Renal cortex interstitium (tissue), 11 donors: ENCODE measurements at regions not wholly inside any gene's neighbourhood (a gene's known extent, or its start where the extent isn't known, plus 50 kb on each side); places are given as distances from the start of the nearest gene placed in this dataset.

ENCODE experiments used
- DNase-seq, 11 donors: peaks; one replicate each; pipeline ENCODE4 v3.0.0-alpha.2; 2013; ENCODE audit warnings: low read depth in 9 of 11, low spot score in 4 of 11; ENCODE audit errors: extremely low read depth in 1 of 11

GRCh38 chr5:23268136-23268535, 239.3 kb upstream of the PRDM9 start:
- no peak for DNase-seq

GRCh38 chr5:23260621-23261020, 246.8 kb upstream of the PRDM9 start:
- no peak for DNase-seq

- no peak for DNase-seq
Observed at GRCh38 chr5:23257656-23258055, 249.8 kb upstream of the PRDM9 start.

GRCh38 chr5:23253621-23254198, 253.7 kb upstream of the PRDM9 start:
- DNase-seq, result no peak

GRCh38 chr5:23242891-23243290, 264.5 kb upstream of the PRDM9 start:
- no peak for DNase-seq

- DNase-seq, result no peak
Observed at GRCh38 chr5:23235246-23235645, 272.2 kb upstream of the PRDM9 start.

GRCh38 chr5:23234197-23234596, 273.2 kb upstream of the PRDM9 start:
- no peak for DNase-seq

- no peak for DNase-seq
Observed at GRCh38 chr5:23223846-23224245, 283.6 kb upstream of the PRDM9 start.

GRCh38 chr5:23221831-23222230, 285.6 kb upstream of the PRDM9 start:
- no peak for DNase-seq

- no peak for DNase-seq
Observed at GRCh38 chr5:23217159-23217558, 290.2 kb upstream of the PRDM9 start.

- DNase-seq, result no peak
Observed at GRCh38 chr5:23216345-23216744, 291.1 kb upstream of the PRDM9 start.

GRCh38 chr5:23208959-23209431, 298.4 kb upstream of the PRDM9 start:
- DNase-seq, result peak; percentile 9 to 38 (median 27)

GRCh38 chr5:23204111-23204510, 303.3 kb upstream of the PRDM9 start:
- DNase-seq, result no peak

GRCh38 chr5:23169660-23170416, 316.7 kb upstream of the CDH12 start:
- no peak for DNase-seq

GRCh38 chr5:23164971-23165370, 311.8 kb upstream of the CDH12 start:
- DNase-seq, result no peak

GRCh38 chr5:23158179-23158578, 305.0 kb upstream of the CDH12 start:
- DNase-seq, result no peak

GRCh38 chr5:23157716-23158115, 304.6 kb upstream of the CDH12 start:
- no peak for DNase-seq

GRCh38 chr5:23157169-23157568, 304.0 kb upstream of the CDH12 start:
- DNase-seq, result no peak

GRCh38 chr5:23147625-23148024, 294.5 kb upstream of the CDH12 start:
- no peak for DNase-seq

- DNase-seq, result no peak
Observed at GRCh38 chr5:23146183-23146582, 293.0 kb upstream of the CDH12 start.
